Osteoblast (primary cell): ENCODE measurements at regions not wholly inside any gene's neighbourhood (a gene's known extent, or its start where the extent isn't known, plus 50 kb on each side); places are given as distances from the start of the nearest gene placed in this dataset.

Source experiments
- DNase-seq: peaks from one replicate; pipeline ENCODE4 v3.0.0; 2011; ENCODE audit warnings: low spot score, mixed read lengths; ENCODE audit not compliant: insufficient read length; ENCODE audit errors: missing footprints
- H2AFZ ChIP-seq: 2 replicates; pipeline ENCODE4 v1.6.0; 2011; ENCODE audit warnings: mild to moderate bottlenecking, low read length
- H3K27ac ChIP-seq: 2 replicates; pipeline ENCODE4 v1.5.1; 2011; ENCODE audit warnings: mild to moderate bottlenecking, low read depth, low read length, moderate library complexity
- H3K27me3 ChIP-seq: 2 replicates; pipeline ENCODE4 v1.6.0; 2012; ENCODE audit warnings: mild to moderate bottlenecking, control low read depth, inconsistent platforms, low read length, moderate library complexity; ENCODE audit not compliant: insufficient read depth
- H3K36me3 ChIP-seq: 2 replicates; pipeline ENCODE4 v1.5.1; 2011; ENCODE audit warnings: mild to moderate bottlenecking, low read length, control low read depth, moderate library complexity; ENCODE audit not compliant: insufficient read depth
- H3K4me1 ChIP-seq: 2 replicates; pipeline ENCODE4 v1.5.1; 2011; ENCODE audit warnings: mild to moderate bottlenecking, low read length, control low read depth, moderate library complexity; ENCODE audit not compliant: insufficient read depth
- H3K4me2 ChIP-seq: 2 replicates; pipeline ENCODE4 v1.6.0; 2011; ENCODE audit warnings: mild to moderate bottlenecking, low read length; ENCODE audit not compliant: insufficient read depth
- H3K4me3 ChIP-seq: fragments of 200-600 bp; sonication (generic); 3 replicates; pipeline ENCODE4 v1.5.1; 2012; ENCODE audit warnings: mild to moderate bottlenecking, low read length, inconsistent platforms; ENCODE audit not compliant: insufficient read depth
- H3K79me2 ChIP-seq: 2 replicates; pipeline ENCODE4 v1.6.0; 2012; ENCODE audit warnings: mild to moderate bottlenecking, low read length, control low read depth, inconsistent platforms; ENCODE audit not compliant: insufficient read depth
- H3K9me3 ChIP-seq: 2 replicates; pipeline ENCODE4 v1.5.1; 2011; ENCODE audit warnings: low read depth, low read length, control low read depth
- H4K20me1 ChIP-seq: 2 replicates; pipeline ENCODE4 v1.6.0; 2012; ENCODE audit warnings: mild to moderate bottlenecking, low read length, control low read depth; ENCODE audit not compliant: insufficient read depth
- CTCF ChIP-seq: IDR thresholded peaks from 2 replicates; pipeline ENCODE4 v1.5.1; 2011; ENCODE audit warnings: mild to moderate bottlenecking, low read depth, low read length, moderate library complexity; ENCODE audit errors: extremely low read depth

- no peaks in the 10 kb centered on the region for H3K79me2 ChIP-seq
- DNase-seq = no peak
- no peaks in the 10 kb centered on the region for H3K9me3 ChIP-seq
- no peaks in the 10 kb centered on the region for H3K4me1 ChIP-seq
- H4K20me1 ChIP-seq = no peaks in the 10 kb centered on the region
- no peak for TF ChIP-seq CTCF
- H2AFZ ChIP-seq = no peak overlapping the region
- H3K4me2 ChIP-seq = no peak overlapping the region
- H3K4me3 ChIP-seq = no peak overlapping the region
- no peak overlapping the region for H3K27ac ChIP-seq
- no peaks in the 10 kb centered on the region for H3K36me3 ChIP-seq
- no peaks in the 10 kb centered on the region for H3K27me3 ChIP-seq
Measured at GRCh38 chr7:26044320-26044719, 107.7 kb upstream of the NFE2L3 start.

GRCh38 chr7:26046150-26046549 lies 105.8 kb upstream of the NFE2L3 start:
- Histone ChIP-seq H4K20me1 (no peaks in the 10 kb centered on the region), H3K9me3 (no peaks in the 10 kb centered on the region), H3K27ac (no peak overlapping the region), H3K36me3 (no peaks in the 10 kb centered on the region), H3K4me3 (no peak overlapping the region), H3K4me1 (no peaks in the 10 kb centered on the region), H2AFZ (no peak overlapping the region), H3K79me2 (no peaks in the 10 kb centered on the region), H3K27me3 (no peaks in the 10 kb centered on the region), H3K4me2 (no peak overlapping the region)
- no peak for DNase-seq
- TF ChIP-seq CTCF = no peak

GRCh38 chr7:26046878-26047277 lies 105.1 kb upstream of the NFE2L3 start:
- no peak overlapping the region for H3K4me2 ChIP-seq
- H3K4me3 ChIP-seq = no peak overlapping the region
- TF ChIP-seq CTCF = no peak
- no peak for DNase-seq
- H3K36me3 ChIP-seq = no peaks in the 10 kb centered on the region
- no peak overlapping the region for H3K27ac ChIP-seq
- H3K4me1 ChIP-seq = no peaks in the 10 kb centered on the region
- H3K9me3 ChIP-seq = no peaks in the 10 kb centered on the region
- H3K79me2 ChIP-seq = no peaks in the 10 kb centered on the region
- no peak overlapping the region for H2AFZ ChIP-seq
- H3K27me3 ChIP-seq = no peaks in the 10 kb centered on the region
- H4K20me1 ChIP-seq = no peaks in the 10 kb centered on the region

DNA sequence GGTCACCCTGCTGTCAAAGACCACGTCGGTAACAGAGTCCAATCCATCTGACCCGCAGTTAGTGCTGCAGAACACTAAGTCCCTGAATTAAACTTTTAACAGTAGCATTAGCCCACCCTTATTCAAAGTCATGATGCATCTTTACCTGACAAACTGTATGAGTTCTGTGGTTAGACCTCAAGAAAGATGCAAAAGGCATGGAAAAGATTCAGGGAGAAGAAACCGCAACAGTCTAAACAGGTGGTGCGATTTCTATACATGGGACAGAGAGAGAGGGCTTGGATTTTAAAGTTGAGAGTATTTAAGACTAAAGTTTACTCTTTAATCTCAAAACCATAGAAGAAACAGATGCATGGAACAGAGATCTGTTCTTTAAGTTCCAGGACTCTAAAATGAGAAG lies 103.3 kb upstream of the NFE2L3 start:
- Histone ChIP-seq H3K9me3 (no peaks in the 10 kb centered on the region), H2AFZ (no peak overlapping the region), H4K20me1 (no peaks in the 10 kb centered on the region), H3K4me1 (no peaks in the 10 kb centered on the region), H3K36me3 (no peaks in the 10 kb centered on the region), H3K27me3 (no peaks in the 10 kb centered on the region), H3K27ac (no peak overlapping the region), H3K4me2 (no peak overlapping the region), H3K4me3 (no peak overlapping the region), H3K79me2 (no peaks in the 10 kb centered on the region)
- no peak for TF ChIP-seq CTCF
- no peak for DNase-seq
